OCI-LY3 (cell line): ENCODE measurements at regions not wholly inside any gene's neighbourhood (a gene's known extent, or its start where the extent isn't known, plus 50 kb on each side); places are given as distances from the start of the nearest gene placed in this dataset.

Experiments
- EZH2phosphoT487 ChIP-seq: fragments of 200-600 bp; shearing (Covaris generic); IDR thresholded peaks from 2 replicates; pipeline ENCODE4 v1.6.1; 2018; ENCODE audit warnings: antibody characterized with exemption, mixed run types, low read depth
- TF ChIP-seq, protein P1 (sequence below): fragments of 200-600, 300-600 bp; sonication (generic); IDR thresholded peaks from 2 replicates; pipeline ENCODE4 v1.5.1; 2014; ENCODE audit warnings: antibody characterized with exemption, low read length, low read depth

- TF ChIP-seq, protein P1, sequence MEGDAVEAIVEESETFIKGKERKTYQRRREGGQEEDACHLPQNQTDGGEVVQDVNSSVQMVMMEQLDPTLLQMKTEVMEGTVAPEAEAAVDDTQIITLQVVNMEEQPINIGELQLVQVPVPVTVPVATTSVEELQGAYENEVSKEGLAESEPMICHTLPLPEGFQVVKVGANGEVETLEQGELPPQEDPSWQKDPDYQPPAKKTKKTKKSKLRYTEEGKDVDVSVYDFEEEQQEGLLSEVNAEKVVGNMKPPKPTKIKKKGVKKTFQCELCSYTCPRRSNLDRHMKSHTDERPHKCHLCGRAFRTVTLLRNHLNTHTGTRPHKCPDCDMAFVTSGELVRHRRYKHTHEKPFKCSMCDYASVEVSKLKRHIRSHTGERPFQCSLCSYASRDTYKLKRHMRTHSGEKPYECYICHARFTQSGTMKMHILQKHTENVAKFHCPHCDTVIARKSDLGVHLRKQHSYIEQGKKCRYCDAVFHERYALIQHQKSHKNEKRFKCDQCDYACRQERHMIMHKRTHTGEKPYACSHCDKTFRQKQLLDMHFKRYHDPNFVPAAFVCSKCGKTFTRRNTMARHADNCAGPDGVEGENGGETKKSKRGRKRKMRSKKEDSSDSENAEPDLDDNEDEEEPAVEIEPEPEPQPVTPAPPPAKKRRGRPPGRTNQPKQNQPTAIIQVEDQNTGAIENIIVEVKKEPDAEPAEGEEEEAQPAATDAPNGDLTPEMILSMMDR = no peak
- no peak for TF ChIP-seq EZH2phosphoT487
Observed at GRCh38 chr9:104269374-104269773, 175.3 kb downstream of the SMC2 start.
